HUES64 (cell line): ENCODE measurements at regions not wholly inside any gene's neighbourhood (a gene's known extent, or its start where the extent isn't known, plus 50 kb on each side); places are given as distances from the start of the nearest gene placed in this dataset.
"Not testable (repeated sequence)": the region's sequence is repeated elsewhere in the genome, so short reads cannot be mapped to it uniquely, and the experiment has no call there.

Source experiments
- H3K27ac ChIP-seq: 2 replicates; pipeline ENCODE4 v1.7.0; 2013; ENCODE audit warnings: low read depth, low read length, inconsistent platforms
- H3K27me3 ChIP-seq: 2 replicates; pipeline ENCODE4 v1.6.1; 2013; ENCODE audit warnings: mild to moderate bottlenecking, low read length; ENCODE audit not compliant: insufficient read depth
- H3K36me3 ChIP-seq: 2 replicates; pipeline ENCODE4 v1.6.1; 2013; ENCODE audit warnings: mild to moderate bottlenecking, low read length; ENCODE audit not compliant: insufficient read depth
- H3K4me1 ChIP-seq: 2 replicates; pipeline ENCODE4 v1.6.1; 2013; ENCODE audit warnings: mild to moderate bottlenecking, low read length, moderate library complexity; ENCODE audit not compliant: insufficient read depth
- H3K4me3 ChIP-seq: 2 replicates; pipeline ENCODE4 v1.5.1; 2013; ENCODE audit warnings: mild to moderate bottlenecking, low read length, moderate library complexity
- H3K9ac ChIP-seq: 2 replicates; pipeline ENCODE4 v1.6.1; 2013; ENCODE audit warnings: mild to moderate bottlenecking, low read depth, low read length
- H3K9me3 ChIP-seq: 2 replicates; pipeline ENCODE4 v1.6.1; 2013; ENCODE audit warnings: low read depth, low read length; ENCODE audit not compliant: insufficient read depth
- WGBS: fragments of 150-250, 120-280 bp; methylation state at CpG from one replicate; pipeline ENCODE4 v1.1.7; 2013; ENCODE audit warnings: missing lambda C conversion rate; 5-methylcytosine and 5-hydroxymethylcytosine counted together

DNA sequence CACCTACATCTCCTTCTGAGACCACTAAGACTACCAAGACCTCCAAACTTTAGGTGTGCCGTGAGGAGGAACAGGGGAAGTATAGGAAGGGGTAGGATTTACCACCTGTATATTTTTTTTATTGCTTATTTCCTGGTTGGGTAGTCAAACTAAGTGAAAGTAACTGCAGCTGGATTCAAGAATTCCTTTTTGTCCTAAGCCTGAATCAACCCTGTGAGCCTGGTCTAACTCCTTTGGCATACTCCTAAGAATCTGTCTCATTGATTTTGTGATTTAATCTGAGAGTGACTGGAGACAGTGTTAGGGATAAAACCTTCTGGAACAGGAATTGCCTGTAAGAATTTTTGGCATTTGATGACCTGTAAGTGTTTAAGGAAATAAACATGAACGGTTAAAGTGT lies 523.5 kb upstream of the MIR17HG start:
- Histone ChIP-seq H3K36me3 (no peaks in the 10 kb centered on the region), H3K27me3 (no peaks in the 10 kb centered on the region), H3K9ac (no peak overlapping the region), H3K4me3 (no peak overlapping the region), H3K9me3 (no peaks in the 10 kb centered on the region), H3K4me1 (no peaks in the 10 kb centered on the region), H3K27ac (no peak overlapping the region)
- WGBS = 90% methylated on average over 1 of the region's 2 CpGs

DNA sequence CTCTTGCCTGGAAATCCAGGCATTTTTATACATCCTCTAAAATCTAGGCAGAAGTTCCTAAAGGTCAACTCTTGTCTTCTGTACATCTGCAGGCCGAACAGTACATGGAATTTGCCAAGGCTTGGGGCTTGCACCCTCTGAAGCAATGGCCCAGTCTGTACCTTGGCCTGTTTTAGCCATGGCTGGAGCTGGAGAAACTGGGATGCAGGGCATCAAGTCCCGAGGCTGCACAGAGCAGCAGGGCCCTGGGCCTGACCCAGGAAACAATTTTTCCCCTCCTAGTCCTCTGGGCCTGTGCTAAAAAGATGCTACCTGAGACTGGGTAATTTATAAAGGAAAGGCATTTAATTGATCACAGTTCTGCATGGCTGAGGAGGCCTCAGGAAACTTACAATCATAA lies 520.8 kb upstream of the MIR17HG start:
- Histone ChIP-seq H3K27me3 (no peaks in the 10 kb centered on the region), H3K36me3 (no peaks in the 10 kb centered on the region), H3K4me3 (no peak overlapping the region), H3K27ac (no peak overlapping the region), H3K9me3 (no peaks in the 10 kb centered on the region), H3K4me1 (no peaks in the 10 kb centered on the region), H3K9ac (no peak overlapping the region)
- 93% methylated on average over 2 of the region's 2 CpGs for WGBS

DNA sequence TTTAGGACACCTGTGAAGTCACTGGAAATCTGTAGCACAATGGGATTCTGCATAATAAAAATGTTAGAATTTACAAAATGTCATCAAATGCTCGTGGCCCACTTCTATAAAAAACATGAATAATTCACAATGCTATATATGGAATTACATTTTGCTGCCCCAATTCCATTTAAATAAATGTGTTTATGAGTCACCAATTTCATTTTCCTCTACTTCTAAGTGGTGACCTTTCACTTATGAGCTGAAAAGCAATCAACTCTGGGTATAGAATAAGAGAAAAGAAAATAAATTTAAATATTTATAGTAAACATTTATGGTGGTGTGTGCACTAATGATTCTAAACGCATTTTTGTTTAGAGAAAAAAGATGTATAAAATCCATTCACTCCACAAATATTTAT lies 516.7 kb upstream of the MIR17HG start:
- WGBS = no CpG with 5 or more reads among the region's 2 CpGs

GRCh38 chr13:90833951-90834350 lies 513.5 kb upstream of the MIR17HG start:
- no peaks in the 10 kb centered on the region for H3K36me3 ChIP-seq
- H3K9ac ChIP-seq = no peak overlapping the region
- no peak overlapping the region for H3K27ac ChIP-seq
- no peak overlapping the region for H3K4me3 ChIP-seq
- no peaks in the 10 kb centered on the region for H3K4me1 ChIP-seq
- H3K27me3 ChIP-seq = no peaks in the 10 kb centered on the region
- no peaks in the 10 kb centered on the region for H3K9me3 ChIP-seq

More for the DNA sequence above, 516.7 kb upstream of the MIR17HG start:
- H3K9me3 ChIP-seq = no peaks in the 10 kb centered on the region
- H3K27ac ChIP-seq = no peak overlapping the region
- H3K27me3 ChIP-seq = no peaks in the 10 kb centered on the region
- H3K4me1 ChIP-seq = no peaks in the 10 kb centered on the region
- H3K9ac ChIP-seq = no peak overlapping the region
- no peaks in the 10 kb centered on the region for H3K36me3 ChIP-seq
- H3K4me3 ChIP-seq = no peak overlapping the region

GRCh38 chr13:90834700-90835099 lies 512.8 kb upstream of the MIR17HG start:
- Histone ChIP-seq H3K27me3 (no peaks in the 10 kb centered on the region), H3K9ac (no peak overlapping the region)
- 96% methylated on average over 5 of the region's 5 CpGs for WGBS

GRCh38 chr13:90835826-90836225 lies 511.7 kb upstream of the MIR17HG start:
- H3K4me1 ChIP-seq = no peaks in the 10 kb centered on the region

More at GRCh38 chr13:90834700-90835099, 512.8 kb upstream of the MIR17HG start:
- H3K27ac ChIP-seq = no peak overlapping the region
- H3K9me3 ChIP-seq = no peaks in the 10 kb centered on the region
- no peaks in the 10 kb centered on the region for H3K4me1 ChIP-seq
- no peak overlapping the region for H3K4me3 ChIP-seq
- no peaks in the 10 kb centered on the region for H3K36me3 ChIP-seq

DNA sequence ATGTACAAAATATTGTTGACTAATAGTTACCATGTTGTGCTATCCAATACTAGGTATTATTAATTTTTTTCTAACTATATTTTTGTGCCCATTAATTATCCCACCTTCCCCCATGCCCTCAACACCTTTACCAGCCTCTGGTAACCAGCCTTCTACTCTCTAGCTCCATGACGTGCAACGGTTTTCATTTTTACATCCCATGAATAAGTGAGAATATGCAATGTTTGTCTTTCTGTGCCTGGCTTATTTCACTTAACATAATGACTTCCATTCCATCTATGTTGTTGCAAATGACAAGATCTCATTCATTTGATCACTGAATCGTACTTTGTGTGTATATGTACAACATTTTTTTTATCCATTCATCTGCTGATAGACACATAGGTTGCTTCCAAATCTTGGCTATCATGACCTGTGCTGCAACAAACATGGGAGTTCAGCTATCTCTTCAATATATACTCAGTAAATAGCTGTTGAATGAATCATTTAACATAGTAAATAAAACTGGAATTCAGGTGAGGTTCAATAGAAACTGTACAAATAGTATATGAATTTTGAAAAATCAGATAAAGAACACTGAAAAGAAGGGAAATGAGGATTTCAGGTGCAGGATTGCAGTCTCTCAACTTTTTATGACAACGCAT lies 509.0 kb upstream of the MIR17HG start:
- H3K9me3 ChIP-seq = no peaks in the 10 kb centered on the region
- 94% methylated on average over 2 of the region's 4 CpGs for WGBS
- H3K27ac ChIP-seq = no peak overlapping the region
- no peaks in the 10 kb centered on the region for H3K36me3 ChIP-seq
- H3K4me1 ChIP-seq = no peaks in the 10 kb centered on the region
- H3K27me3 ChIP-seq = no peaks in the 10 kb centered on the region
- H3K4me3 ChIP-seq = no peak overlapping the region
- no peak overlapping the region for H3K9ac ChIP-seq

More at GRCh38 chr13:90835826-90836225, 511.7 kb upstream of the MIR17HG start:
- H3K9ac ChIP-seq = no peak overlapping the region
- H3K4me3 ChIP-seq = no peak overlapping the region
- no peaks in the 10 kb centered on the region for H3K36me3 ChIP-seq
- no peak overlapping the region for H3K27ac ChIP-seq
- no peaks in the 10 kb centered on the region for H3K9me3 ChIP-seq
- H3K27me3 ChIP-seq = no peaks in the 10 kb centered on the region

GRCh38 chr13:90839061-90839460 lies 508.4 kb upstream of the MIR17HG start:
- H3K9me3 ChIP-seq = no peaks in the 10 kb centered on the region
- no peak overlapping the region for H3K27ac ChIP-seq
- H3K27me3 ChIP-seq = no peaks in the 10 kb centered on the region
- no peak overlapping the region for H3K4me3 ChIP-seq
- no peak overlapping the region for H3K9ac ChIP-seq
- no peaks in the 10 kb centered on the region for H3K36me3 ChIP-seq
- no peaks in the 10 kb centered on the region for H3K4me1 ChIP-seq

DNA sequence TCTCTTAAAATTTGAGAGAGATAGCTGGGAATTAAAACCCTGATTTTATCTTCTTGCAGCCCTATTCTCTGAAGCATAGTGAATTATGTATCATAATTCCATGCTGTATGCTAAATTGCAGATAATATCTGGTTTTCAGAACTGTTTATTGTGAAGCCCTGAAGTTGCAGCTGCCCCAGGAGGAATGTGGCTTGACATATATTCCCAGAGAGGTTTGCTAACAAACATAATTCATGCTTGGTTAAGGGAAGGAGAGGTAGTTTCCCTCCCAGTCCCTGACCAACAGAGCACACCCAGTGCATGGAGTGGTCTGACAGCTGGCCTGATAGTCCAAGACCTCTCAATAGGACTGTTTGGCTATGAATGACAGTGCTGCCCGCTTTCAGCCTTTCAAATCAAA lies 500.6 kb upstream of the MIR17HG start:
- 87% methylated on average over 1 of the region's 1 CpG for WGBS
- Histone ChIP-seq H3K27ac (no peak overlapping the region), H3K4me3 (no peak overlapping the region), H3K4me1 (peaks cover 25% of the 10 kb centered on the region; the same call in 1 of the 2 replicates), H3K36me3 (peaks cover 11% of the 10 kb centered on the region), H3K9me3 (no peaks in the 10 kb centered on the region), H3K27me3 (no peaks in the 10 kb centered on the region), H3K9ac (no peak overlapping the region)

DNA sequence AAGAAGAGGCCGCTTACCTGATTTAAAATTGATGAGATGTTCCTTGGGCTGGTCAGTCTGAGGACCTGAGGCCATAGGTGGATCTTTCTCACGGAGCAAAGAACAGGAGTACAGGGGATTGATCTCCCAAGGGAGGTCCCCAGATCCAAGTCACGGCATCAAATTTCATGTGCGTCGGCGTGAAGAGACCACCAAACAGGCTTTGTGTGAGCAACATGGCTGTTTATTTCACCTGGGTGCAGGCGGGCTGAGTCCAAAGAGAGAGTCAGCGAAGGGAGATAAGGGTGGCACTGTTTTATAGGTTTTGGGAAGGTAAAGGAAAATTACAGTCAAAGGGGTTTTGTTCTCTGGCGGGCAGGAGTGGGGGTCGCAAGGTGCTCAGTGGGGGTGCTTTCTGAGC lies 493.8 kb upstream of the MIR17HG start:
- H3K36me3 ChIP-seq, H3K27ac ChIP-seq, H3K27me3 ChIP-seq, H3K9me3 ChIP-seq, H3K4me1 ChIP-seq: not testable (repeated sequence)
- WGBS = 67% methylated on average over 10 of the region's 10 CpGs
- Histone ChIP-seq H3K4me3 (peak overlapping the region; percentile 44), H3K9ac (peak overlapping the region; percentile 36; the same call in 1 of the 2 replicates)

GRCh38 chr13:90857921-90858320 lies 489.6 kb upstream of the MIR17HG start:
- Histone ChIP-seq H3K27ac (no peak overlapping the region), H3K4me1 (peaks cover 5% of the 10 kb centered on the region; the same call in 1 of the 2 replicates), H3K9me3 (no peaks in the 10 kb centered on the region), H3K9ac (no peak overlapping the region), H3K27me3 (no peaks in the 10 kb centered on the region), H3K36me3 (no peaks in the 10 kb centered on the region), H3K4me3 (no peak overlapping the region)
- WGBS = 50% methylated on average over 1 of the region's 1 CpG

DNA sequence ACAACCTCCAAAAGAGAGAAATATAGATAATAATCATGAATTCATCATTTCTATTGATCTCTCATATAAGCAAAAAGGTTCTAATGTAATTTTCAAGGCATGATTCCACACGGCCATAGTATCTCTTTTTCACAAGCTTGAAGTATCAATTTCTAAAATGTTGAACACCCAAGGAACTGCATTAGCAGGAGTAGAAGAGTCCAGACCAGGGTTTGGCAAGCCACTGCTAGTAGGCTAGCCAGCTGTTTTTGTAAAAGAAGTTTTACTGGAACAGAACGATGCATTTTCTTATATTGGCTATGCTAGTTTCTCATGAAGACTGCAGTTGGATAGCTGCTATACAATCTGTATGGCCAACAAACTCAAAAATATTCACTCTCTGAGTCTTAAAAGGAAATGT lies 481.5 kb upstream of the MIR17HG start:
- Histone ChIP-seq H3K9me3 (no peaks in the 10 kb centered on the region), H3K4me1 (no peaks in the 10 kb centered on the region), H3K4me3 (no peak overlapping the region), H3K9ac (no peak overlapping the region), H3K36me3 (no peaks in the 10 kb centered on the region), H3K27ac (no peak overlapping the region), H3K27me3 (no peaks in the 10 kb centered on the region)
- 88% methylated on average over 2 of the region's 2 CpGs for WGBS
